DND-41 (cell line): ENCODE measurements at regions not wholly inside any gene's neighbourhood (a gene's known extent, or its start where the extent isn't known, plus 50 kb on each side); places are given as distances from the start of the nearest gene placed in this dataset.

Experiments used
- CTCF ChIP-seq: IDR thresholded peaks from 2 replicates; pipeline ENCODE4 v1.5.1; 2012; ENCODE audit warnings: borderline replicate concordance, low read length, moderate library complexity, mild to moderate bottlenecking; ENCODE audit not compliant: poor library complexity, severe bottlenecking; ENCODE audit errors: extremely low read depth
- EZH2 ChIP-seq: IDR thresholded peaks from 3 replicates; pipeline ENCODE4 v1.6.1; 2012; ENCODE audit warnings: borderline replicate concordance, low read depth, mild to moderate bottlenecking, moderate library complexity, low read length, inconsistent platforms; ENCODE audit not compliant: severe bottlenecking

- TF ChIP-seq CTCF (no peak), EZH2 (no peak)
Measured at GRCh38 chr1:98177751-98178150, 256.9 kb upstream of the DPYD start.
